ENCODE measurements at regions not wholly inside any gene's neighbourhood (a gene's known extent, or its start where the extent isn't known, plus 50 kb on each side); places are given as distances from the start of the nearest gene placed in this dataset.

DNA sequence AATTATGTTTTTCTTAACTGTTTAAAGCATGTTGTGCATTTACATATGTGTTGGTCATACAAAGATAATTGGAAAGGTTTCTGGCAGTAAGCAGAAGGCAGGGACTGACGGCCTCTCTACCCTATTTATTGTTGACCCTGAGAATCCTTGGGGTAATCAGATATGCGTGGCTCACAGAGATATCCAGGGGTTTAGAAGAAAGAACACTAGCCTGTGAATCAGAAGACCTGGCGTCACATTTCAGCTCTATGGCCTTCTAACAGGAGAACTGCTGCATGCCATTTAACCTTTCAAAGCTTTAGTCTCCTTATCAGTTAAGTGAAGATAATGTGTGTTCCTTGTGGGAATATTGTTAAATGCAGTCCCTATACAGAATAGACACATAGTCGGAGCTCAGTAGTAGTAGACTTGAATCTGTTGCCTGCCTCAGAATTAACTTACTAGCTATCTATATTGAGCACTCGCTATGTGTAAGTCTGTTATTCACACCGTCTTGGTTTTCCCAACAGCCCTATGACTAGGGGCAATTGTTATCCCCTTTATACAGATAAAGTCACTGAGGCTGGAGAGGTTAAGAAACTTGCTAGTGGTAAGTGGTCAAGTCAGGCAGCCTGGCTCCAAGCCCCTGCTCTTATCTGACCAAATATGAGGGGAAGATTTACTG, 129.6 kb upstream of the ANKRD1 start:
- no peak overlapping the region for H3K27ac ChIP-seq
- DNase-seq (ENCODE audit: low spot score): no peak
- ChIA-PET POLR2A (ENCODE audit: low non-redundant PET) (no interaction called here), CTCF (interaction anchor here (0.5 to 0.6 kb wide), 2 partner anchors 10 to 32 kb away, joined by 3 read pairs; no protein-coding TSS in a partner anchor)
- TF ChIP-seq, protein P1, sequence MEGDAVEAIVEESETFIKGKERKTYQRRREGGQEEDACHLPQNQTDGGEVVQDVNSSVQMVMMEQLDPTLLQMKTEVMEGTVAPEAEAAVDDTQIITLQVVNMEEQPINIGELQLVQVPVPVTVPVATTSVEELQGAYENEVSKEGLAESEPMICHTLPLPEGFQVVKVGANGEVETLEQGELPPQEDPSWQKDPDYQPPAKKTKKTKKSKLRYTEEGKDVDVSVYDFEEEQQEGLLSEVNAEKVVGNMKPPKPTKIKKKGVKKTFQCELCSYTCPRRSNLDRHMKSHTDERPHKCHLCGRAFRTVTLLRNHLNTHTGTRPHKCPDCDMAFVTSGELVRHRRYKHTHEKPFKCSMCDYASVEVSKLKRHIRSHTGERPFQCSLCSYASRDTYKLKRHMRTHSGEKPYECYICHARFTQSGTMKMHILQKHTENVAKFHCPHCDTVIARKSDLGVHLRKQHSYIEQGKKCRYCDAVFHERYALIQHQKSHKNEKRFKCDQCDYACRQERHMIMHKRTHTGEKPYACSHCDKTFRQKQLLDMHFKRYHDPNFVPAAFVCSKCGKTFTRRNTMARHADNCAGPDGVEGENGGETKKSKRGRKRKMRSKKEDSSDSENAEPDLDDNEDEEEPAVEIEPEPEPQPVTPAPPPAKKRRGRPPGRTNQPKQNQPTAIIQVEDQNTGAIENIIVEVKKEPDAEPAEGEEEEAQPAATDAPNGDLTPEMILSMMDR (conservative IDR thresholded peaks at IDR 0.05; ENCODE audit: low read depth): no peak

DNA sequence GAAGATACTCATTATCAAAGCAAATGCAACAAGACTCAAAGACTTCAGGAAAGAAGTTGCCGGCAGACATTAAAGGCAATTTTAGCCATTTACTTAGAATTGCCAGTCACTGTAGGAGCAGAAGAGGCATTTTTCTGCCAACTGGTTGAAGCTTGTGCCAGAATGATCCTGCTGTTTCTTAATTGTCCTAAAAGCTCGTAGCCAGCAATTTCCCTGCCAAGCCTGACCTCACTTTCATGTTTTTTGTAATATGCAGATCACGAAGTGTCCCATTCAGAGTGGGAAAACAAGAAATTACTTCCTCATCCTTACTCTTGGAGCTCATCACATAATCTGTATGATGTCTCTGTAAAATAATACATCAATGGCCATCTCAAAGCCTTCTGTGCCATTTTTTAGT, 130.9 kb upstream of the ANKRD1 start:
- no peak for DNase-seq (ENCODE audit: low spot score)
- POLR2A ChIA-PET (ENCODE audit: low non-redundant PET): no interaction called here
- CTCF ChIA-PET: interaction anchor here (0.5 to 0.9 kb wide), 2 partner anchors 21 to 200 kb away, joined by 3 read pairs; no protein-coding TSS in a partner anchor
- H3K27ac ChIP-seq: no peak overlapping the region
- TF ChIP-seq, protein P1 (conservative IDR thresholded peaks at IDR 0.05; ENCODE audit: low read depth): no peak

DNA sequence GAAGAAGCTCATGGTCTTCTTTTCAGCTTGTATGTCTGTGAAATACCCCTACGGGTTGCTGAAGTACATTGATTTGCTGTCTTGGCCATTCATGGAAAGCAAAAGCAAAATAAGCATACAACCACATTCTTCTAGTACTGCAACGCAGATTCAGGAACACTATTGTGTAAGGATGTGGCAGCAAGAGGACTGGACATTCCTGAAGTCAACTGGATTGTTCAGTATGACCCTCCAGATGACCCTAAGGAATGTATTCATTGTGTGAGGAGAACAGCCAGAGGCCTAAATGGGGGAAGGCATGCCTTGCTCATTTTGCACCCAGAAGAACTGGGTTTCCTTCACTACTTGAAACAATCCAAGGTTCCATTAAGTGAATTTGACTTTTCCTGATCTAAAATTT, 133.4 kb upstream of the ANKRD1 start:
- TF ChIP-seq, protein P1 (conservative IDR thresholded peaks at IDR 0.05; ENCODE audit: low read depth): no peak
- CTCF ChIA-PET: no interaction called here
- no peak for DNase-seq (ENCODE audit: low spot score)
- no peak overlapping the region for H3K27ac ChIP-seq
- POLR2A ChIA-PET (ENCODE audit: low non-redundant PET): no interaction called here

DNA sequence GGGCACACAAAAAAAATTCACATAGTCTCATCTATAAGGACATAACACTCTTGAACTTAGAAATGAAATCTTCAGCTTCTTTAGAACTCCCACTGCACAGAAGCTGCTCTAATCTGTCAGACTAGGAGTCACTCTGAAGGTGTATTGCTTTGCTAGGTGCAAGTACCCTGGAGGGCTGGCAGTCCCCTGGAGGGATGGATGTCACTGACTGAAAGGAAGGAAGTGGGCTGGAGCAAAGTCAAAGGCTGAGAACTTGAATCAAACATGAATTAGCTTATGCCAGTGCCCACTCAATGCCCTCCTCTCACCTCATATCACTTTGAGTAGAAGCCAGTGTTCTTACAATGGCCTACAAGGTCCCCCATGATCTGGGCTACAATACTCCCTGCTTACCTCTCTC, 140.3 kb upstream of the ANKRD1 start:
- ChIA-PET CTCF (interaction anchor here (0.6 to 0.8 kb wide), 2 partner anchors 9 to 55 kb away, joined by 3 read pairs; no protein-coding TSS in a partner anchor), POLR2A (ENCODE audit: low non-redundant PET) (interaction anchor here (0.6 kb wide), 1 partner anchor 1787 kb away, joined by 4 read pairs; the partner anchor contains the start of gene EXOC6)
- TF ChIP-seq, protein P1 (conservative IDR thresholded peaks at IDR 0.05; ENCODE audit: low read depth): no peak
- DNase-seq (ENCODE audit: low spot score): no peak
- no peak overlapping the region for H3K27ac ChIP-seq

DNA sequence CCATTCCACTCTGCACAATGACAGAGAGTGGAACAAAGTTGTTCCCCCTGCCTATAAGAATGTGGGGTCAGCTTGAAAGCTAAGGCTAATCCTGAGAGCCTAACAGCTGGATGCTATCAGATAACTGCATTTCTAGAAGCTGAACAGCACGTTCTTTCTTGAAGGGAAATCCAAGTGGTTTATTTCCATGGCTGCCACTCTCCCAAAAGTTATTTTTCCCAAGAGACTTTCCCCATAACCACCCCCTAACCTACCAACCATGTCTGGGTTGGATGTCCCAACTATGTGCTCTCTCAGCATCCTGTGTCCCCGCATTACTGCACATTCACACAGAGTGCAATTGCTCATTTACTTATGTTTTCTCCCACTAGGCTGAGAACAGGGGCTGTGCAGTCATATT, 140.7 kb upstream of the ANKRD1 start:
- no peak for DNase-seq (ENCODE audit: low spot score)
- no peak overlapping the region for H3K27ac ChIP-seq
- POLR2A ChIA-PET (ENCODE audit: low non-redundant PET): interaction anchor here (0.6 kb wide), 1 partner anchor 1786 kb away, joined by 4 read pairs; the partner anchor contains the start of gene EXOC6
- CTCF ChIA-PET: interaction anchor here (0.6 to 0.8 kb wide), 2 partner anchors 8 to 55 kb away, joined by 3 read pairs; no protein-coding TSS in a partner anchor
- TF ChIP-seq, protein P1 (conservative IDR thresholded peaks at IDR 0.05; ENCODE audit: low read depth): no peak

DNA sequence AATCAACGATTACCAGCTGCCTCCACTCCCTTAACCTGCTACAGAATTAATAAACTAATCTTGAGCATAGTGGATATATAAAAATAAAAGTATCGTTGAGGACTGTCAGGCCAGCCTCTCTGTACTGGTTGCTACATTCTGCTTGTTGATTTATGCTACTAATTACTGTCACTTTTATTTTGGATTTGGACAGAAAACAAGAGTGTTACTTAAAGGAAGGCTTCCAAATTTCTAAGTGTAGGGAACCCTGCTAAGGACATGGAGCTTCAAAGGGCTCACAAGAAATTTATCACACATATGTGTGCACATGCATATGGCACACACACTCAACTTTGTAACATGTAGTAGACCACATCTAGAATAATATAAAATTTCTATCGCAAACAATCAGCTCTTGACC, 141.2 kb upstream of the ANKRD1 start:
- TF ChIP-seq, protein P1 (conservative IDR thresholded peaks at IDR 0.05; ENCODE audit: low read depth): no peak
- ChIA-PET POLR2A (ENCODE audit: low non-redundant PET) (no interaction called here), CTCF (interaction anchor here (0.6 kb wide), 1 partner anchor 8 kb away, joined by 3 read pairs; no protein-coding TSS in a partner anchor)
- no peak overlapping the region for H3K27ac ChIP-seq
- no peak for DNase-seq (ENCODE audit: low spot score)
